GM18861 (cell line): ENCODE measurements at regions not wholly inside any gene's neighbourhood (a gene's known extent, or its start where the extent isn't known, plus 50 kb on each side); places are given as distances from the start of the nearest gene placed in this dataset.
"Not testable (repeated sequence)": the region's sequence is repeated elsewhere in the genome, so short reads cannot be mapped to it uniquely, and the experiment has no call there.

ENCODE experiments used
- ATAC-seq: cut with Tn5 transposase; IDR thresholded peaks from one replicate; pipeline ENCODE4 v1.9.1; 2021; ENCODE audit not compliant: unreplicated experiment

DNA sequence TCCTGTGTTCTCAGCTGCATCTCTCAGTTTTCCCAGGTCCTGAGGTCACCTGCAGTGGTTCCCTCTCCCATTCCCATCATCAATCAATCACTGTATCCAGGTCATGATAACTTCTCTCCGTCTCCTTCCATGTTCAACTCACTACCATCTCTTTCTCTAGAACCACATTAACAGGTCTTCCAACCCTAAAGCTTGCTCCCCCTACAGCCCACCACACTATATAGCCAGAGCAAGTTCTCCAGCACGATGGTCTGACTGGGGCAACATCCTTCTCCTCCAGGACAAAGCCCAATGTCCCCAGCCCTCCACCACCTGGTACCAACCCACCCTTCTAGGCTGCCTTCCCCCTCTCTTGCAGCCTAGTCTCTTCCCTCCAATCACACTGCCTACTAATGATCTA lies 241.6 kb downstream of the CDK5RAP2 start:
- ATAC-seq = no peak

DNA sequence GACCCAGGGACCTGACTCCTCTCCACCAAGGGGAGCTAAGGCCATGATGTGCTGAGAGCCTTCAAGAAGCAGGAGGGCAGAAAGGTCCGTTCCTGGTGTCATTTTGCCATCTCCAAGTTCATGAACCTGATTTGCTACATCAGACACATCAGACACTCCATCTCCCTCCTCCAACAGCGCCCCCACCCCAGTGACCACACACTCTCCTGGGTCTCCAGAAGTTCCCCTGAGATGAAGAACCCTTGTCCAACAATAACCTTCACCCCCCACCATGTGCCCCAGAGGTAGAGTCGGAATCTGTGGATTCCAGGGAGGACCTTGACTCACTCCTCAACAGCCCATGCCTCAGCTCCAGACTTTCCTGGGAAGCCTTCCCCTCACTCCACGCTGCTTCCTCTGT lies 242.8 kb downstream of the CDK5RAP2 start:
- no peak for ATAC-seq

DNA sequence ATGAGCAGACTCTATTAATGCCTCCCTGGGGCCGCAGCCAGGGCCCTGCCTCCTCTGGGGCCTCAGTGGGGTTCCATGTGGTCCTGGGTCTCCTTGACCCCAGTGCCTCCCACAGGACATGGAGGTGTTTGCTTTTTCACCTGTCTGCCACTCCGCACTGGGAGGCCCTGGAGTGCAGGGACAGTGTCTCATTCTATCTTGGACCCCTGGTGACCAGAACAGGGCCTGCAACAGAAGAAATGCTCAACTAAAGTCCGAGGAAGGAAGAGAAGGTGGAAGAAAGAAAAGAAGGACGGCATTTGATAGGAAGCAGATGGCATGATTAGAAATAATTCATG lies 243.2 kb downstream of the CDK5RAP2 start:
- ATAC-seq = no peak

DNA sequence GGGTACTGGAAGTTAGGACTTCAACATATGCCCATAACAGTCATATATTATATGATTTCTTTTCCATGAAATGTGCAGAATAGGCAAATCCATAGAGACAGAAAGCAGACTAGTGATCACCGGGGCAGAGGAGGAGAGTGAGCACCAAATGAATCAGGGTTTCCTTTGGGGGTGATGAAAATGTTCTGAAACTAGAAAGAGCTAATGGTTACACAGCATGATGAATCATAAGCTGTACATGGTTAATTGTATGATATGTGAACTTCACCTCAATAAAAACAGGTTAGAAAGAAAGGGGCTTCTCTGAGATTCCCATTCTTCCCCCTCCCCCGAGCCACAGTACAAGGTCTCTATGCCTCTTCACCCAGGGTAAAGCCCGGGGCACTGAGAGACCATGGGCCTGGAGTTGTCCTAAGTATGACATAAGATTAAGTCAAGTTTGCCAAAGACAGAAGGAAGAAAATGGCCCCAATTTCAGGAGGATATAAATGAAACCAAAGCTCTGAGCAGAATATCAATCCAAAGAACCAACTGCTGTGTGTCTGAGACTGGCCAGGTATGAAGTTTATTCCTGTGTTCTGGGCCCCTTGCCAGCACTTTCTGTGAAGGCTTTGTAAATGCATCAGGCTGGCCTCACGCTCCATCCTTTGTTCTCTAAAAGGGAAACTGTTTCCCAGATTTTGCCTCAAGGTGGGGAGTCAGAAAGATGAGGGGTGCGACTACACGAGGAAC lies 243.8 kb downstream of the CDK5RAP2 start:
- no peak for ATAC-seq

DNA sequence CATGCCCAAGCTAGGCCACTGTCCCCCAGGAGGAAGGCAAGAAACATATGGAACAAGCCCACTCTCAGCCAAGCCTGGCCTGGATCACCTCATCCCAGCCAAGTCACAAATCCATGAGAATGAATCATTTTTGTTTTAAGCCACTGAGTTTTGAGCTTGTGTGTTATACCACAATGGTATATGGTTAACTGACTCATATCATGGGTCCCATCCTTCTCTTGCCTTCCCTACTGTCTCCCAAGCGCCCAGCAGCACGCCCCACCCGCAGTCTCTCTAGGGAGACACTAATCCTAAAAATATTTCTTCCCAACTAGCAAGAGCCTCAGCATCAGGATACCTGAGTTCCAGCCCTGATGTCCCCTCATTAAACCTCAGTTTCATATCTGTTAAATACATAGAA lies 248.1 kb downstream of the CDK5RAP2 start:
- ATAC-seq = no peak

DNA sequence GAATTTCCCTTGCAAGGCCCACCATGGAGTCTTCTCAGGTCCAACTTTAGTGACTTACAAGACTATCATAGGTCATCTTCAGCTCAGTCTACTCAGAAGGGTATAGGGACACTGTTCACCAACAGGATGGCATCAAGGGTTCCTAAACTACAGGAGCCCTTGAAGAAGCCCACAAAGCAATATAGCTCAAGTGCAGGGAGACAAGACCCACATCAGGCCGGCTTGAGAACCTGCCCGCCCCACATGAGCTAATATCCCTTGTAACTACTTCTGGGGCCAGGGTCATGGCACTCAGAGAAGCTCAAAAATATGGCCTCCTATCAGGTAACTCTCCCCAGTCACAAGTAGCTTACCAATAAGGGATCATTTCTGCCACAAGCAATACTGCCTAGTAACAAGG lies 249.9 kb downstream of the CDK5RAP2 start:
- no peak for ATAC-seq

DNA sequence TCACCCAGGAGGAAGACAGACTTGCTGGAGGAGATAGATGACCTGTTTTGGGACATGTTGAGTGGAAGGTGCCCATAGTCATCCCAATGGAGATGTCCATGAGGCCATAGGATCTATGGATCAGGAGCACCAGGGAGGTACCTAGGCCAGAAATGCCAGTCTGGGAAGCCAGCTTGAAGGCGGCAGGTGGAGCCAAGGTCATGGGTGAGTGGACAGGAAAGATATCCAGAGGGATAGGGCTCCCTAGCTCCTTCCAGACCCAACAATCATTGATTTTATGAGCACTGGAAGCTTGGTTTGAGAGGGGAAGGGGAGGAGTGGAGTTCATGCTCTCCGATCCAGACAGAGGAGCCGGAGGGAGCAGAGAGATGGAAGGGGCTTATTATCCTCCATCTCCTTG lies 252.6 kb downstream of the CDK5RAP2 start:
- no peak for ATAC-seq

DNA sequence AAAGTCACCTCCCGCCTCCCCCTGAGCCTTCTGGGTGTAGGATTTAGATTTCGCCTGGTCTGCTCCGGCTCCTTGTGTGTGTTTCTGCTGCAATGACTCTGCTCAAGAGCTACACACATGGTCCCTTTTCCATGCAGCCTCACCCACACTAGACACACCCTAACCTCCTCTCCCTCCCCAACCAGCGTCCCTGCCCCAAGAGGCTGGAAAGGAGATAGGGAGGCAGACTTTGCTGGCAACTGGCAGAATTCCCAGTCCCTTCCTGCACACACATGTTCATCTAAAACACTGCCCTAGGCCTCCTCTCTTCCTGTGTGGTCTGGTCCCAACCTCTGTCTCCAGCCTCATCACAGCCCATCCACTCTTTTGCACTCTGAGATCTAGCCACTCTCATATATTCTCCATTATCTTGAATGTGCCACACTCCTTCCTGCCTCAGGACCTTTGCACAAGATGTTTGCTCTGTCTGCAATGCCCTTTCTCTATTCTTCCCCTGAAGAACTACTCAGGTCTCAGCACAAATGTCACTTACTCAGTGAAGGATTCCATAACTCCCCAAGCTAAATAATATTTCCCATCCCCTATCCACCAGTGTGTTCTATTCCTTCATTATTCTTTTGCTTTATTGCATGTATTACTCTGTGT lies 253.8 kb downstream of the CDK5RAP2 start:
- ATAC-seq = no peak

DNA sequence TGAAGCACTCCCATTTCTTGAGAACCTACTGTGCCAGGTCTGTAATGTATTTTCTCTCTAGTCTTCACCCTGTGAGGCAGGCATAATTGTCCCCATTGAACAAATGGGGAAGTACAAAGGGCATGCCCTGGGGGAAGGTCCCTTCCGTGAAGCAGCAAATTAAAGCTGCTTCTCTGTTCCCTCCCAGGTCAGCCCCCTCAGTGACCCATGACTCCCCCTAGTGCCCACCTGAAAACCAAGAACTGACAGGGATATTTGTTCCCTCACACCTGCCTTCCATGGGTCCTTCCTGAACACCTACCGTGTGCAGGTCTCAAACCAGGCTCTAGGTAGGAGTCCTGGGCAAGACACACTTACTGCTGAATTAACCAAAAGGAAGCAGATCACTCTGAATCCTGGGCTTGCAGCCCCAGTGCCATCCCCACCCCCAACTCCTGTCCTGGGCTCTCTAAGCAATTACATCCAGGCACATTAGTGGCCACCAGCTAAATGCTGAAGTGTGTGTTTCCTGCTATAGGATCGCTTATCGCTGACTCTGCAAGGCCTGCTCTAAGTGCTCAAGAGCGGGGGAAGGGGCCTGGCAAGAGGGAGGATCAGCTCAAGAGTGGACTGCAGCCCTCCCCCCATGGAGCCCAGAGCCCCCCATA lies 254.8 kb downstream of the CDK5RAP2 start:
- ATAC-seq = no peak

DNA sequence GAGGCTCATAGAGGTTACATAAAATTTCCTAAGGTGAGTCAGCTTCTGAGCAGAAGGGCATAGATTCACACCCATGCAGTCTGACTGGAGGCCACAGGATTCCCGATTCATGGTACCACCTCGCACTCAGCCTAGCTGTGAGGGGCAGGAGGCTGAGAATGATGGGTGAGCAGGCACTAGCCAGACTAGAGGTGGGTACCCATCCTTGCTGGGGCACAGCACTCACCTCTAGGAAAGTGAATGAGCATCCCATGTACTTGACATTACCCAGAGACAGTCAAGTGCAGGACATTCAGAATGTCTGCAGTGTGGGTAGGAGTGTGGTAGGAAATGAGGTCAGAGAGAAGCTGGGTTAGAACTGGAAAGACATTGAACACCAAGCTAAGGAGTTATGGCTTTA lies 255.5 kb downstream of the CDK5RAP2 start:
- no peak for ATAC-seq

DNA sequence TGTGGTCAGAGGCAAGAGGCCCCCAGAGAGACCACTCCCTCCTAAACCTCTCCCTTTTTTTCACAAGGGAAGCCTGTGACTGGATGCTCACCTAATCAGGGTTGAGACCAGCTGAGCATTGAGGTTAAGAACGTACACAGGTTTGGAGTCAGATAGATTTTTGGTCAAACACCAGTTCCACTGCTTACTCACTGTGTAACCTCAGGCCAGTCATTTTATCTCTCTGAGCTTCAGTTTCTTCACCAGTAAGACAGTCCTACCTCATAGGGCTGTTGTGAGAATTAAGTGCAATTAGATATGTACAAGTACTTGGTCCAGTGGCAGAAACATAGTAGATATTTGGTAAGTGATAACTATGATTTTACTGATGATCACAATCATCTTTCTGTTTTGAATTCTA lies 256.8 kb downstream of the CDK5RAP2 start:
- ATAC-seq = no peak

DNA sequence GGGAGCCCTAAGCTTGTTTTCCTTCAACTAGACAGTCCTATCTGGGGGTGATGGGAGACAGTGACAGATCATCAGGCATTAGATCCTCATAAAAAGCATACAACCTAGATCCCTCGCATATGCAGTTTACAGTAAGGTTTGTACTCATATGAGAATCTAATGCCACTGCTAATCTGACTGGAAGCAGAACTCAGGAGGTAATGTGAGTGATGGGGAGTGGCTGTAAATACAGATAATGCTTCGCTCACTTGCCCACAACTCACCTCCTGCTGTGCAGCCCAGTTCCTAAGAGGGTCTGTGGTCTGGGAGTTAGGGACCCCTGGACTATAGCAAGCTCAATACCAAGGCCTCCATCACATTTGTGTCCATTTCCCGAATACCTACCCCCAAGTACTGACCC lies 260.5 kb downstream of the CDK5RAP2 start:
- no peak for ATAC-seq

DNA sequence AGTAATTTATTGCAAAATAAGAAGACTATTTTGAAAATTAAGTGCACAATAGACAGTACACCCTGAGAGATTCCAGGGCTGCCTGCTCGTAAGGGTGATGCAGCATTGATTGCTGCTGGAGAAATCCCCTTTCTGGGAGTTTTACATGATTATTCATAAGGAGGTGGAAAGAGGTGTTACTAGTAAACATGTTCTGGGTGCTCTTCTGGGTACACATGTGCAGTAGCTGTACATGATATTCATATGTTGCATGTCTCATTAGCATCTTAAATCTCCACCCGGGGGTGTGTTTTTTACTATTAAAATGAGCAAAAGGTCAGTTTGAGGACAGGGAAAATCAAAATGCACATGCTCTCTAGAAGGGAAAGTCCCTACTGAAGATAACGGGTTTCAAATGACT lies 264.8 kb downstream of the CDK5RAP2 start:
- ATAC-seq = no peak

DNA sequence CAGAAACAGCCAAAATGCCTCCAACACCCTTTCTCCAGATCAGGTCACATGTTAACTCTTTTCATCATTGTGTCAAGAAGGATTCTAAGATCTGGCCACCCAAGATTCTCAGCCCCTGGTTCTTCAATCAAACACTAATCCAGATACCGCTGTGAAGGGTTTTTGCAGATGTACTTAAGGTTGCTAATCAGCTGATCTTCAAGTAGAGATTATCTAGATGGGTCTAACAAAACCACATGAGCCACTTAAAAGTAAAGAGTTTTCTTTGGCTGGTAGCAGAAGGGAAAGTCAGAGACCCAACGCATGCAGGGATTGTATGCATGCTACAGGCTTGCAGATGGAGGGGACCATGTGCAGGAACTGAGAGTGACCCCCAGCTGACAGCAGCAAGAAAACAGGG lies 267.9 kb downstream of the CDK5RAP2 start:
- ATAC-seq = no peak

DNA sequence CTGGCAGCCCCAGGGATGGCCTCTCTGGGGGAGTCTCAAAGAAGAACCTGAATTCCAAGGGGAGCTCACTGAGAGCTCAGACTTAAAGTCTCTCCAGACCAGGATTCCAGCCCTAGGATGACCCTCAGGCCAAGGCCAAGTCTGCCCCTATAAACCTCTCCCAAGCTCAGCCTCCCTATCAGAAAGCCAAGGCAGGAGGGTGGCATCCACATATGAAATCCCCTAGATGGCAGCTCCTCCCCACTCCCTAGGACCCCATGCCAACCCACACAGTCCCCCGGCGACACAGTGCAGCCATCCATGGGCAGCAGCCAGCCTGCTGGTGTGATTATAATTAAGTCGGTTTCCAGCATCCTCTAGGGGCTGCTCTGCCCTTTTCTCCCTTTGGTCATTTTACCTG lies 269.9 kb downstream of the CDK5RAP2 start:
- no peak for ATAC-seq

DNA sequence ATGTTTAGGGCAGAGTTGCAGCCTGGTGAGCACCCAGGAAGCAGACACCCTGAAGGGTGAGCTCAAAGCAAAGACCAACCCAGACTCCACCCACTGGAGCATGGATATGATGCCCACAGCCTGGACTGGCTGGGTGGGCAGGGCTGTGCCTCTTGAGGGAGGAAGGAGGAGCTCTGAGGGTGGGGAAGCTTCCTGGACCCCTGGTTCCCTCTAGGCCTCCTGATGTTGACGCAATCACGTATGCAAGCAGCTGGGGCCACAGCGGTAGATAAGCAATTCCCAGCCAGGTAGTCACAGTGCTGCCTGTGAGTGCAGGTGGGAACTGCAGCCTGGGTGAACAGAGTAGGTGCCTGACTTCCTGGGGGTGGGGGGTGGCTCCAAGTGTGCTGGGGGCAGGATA lies 271.5 kb downstream of the CDK5RAP2 start:
- ATAC-seq = no peak

DNA sequence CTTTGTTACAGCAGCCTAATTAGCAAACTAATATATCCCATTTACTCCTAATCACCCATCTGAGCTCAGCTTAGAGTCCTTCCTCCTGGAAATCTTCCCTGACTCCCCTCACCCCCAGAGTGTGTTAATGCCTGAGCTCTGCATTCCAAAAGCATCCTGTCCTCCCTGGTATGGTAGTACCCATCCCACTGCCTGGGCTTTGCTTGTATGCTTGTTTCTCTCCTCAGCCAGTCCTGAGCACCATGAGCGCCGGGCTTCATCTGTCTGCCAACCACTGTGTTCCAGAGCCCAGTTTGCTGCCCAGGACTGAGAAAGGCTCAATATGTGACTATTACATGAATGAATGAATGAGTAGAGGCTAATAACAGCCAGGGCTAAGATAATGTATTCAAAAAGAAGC lies 272.4 kb downstream of the CDK5RAP2 start:
- ATAC-seq = no peak

DNA sequence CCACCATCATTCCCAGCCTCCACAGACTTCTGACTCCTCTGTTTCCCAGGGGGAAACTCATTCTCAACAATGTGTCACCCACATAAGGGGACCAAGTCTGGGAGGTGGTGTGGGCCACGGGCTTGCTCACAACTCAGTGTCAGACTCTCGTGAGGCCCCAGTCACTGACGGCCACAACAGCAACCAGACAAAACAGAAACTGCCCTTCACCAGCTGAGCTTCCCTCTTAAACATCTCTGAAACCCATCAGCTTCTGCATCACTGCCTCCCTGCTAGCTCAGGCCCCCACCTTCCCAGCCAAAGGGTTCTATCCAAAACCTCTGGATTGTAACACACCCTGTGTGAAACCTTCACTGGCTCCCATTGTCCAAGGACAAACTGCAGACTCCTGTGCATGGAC lies 273.4 kb downstream of the CDK5RAP2 start:
- no peak for ATAC-seq

DNA sequence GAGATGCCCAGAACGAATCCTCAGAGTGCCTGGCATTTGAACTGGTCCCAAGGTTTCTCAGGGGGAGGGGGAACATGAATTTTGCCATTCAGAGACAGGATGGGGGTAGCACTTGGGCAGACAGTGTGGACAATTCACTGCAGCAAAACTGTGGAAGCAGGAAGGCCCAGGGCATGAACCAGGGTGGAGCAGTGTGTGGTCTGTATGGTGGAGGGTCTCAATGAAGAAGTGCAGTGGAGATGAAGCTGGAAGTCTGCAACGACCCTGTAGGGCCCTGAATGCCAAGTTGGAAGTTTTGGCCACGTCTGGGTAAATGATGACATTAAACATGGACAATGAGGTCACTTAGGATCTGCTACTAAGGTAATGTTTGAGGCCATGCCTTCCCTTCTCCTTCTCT lies 273.9 kb downstream of the CDK5RAP2 start:
- ATAC-seq = no peak

DNA sequence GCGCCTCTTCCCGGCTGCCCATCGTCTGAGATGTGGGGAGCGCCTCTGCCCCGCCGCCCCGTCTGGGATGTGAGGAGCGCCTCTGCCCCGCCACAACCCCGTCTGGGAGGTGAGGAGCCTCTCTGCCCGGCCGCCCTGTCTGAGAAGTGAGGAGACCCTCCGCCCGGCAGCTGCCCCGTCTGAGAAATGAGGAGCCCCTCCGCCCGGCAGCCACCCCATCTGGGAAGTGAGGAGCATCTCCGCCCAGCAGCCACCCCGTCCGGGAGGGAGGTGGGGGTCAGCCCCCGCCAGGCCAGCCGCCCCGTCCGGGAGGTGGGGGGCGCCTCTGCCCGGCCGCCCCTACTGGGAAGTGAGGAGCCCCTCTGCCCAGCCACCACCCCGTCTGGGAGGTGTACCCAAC lies 275.1 kb downstream of the CDK5RAP2 start:
- ATAC-seq = not testable (repeated sequence)

DNA sequence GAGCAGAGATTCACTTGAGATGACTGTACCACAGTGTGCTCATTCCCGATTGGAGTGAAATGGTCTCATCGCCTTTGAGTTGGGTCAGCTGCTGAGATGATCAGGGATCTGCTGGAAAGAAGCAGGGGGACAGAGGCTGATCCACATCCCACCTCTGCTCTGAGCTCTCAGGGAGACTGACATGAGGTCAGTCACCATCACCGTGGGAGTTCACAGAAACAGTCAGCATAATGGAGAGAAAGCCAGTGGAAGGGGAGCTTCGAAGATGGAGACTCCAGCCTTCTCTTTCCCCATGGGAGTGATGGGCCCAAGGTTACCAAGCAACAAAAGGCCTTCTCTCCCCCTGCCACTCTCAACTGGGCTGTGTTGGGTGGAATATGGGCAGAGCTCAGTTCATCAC lies 276.4 kb downstream of the CDK5RAP2 start:
- no peak for ATAC-seq

DNA sequence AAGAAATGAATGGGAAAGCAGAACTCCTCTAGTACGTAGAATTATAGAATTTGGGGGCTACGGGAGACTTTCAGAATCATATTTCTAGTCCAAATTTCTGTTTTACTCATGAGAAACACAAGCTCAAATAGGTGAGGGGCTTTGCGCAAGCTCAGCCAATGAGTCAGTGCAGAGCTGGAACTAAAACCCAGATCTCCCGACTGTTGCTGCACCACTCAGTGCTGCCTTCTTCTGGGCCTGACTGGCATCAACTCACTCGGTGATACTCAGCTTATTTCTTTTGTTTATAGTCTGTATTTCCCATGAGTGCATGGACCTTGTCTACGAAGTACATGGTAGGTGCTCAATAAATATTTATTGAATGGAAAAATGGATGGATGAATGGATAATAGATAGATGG lies 280.2 kb downstream of the CDK5RAP2 start:
- ATAC-seq = no peak

DNA sequence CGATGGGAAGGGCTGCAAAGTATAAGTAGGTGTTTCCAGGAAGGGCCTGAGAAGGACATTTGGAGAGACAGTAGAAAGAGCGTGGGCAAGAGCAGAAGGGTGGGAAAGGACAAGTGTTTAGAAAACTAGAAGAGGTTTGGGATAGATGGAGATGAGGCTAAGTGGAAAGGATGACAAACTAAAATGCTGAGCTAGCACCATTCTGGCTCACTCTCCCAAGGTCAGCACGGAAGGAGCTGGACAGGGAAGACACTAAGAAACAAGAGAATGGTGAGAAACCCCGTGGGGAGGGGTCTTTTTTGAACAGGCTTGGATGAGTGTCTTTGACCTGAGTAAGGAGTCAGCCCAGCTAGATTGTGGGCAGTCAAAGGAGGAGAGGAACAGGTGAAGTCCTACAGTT lies 286.0 kb downstream of the CDK5RAP2 start:
- no peak for ATAC-seq
